ENCODE measurements at regions not wholly inside any gene's neighbourhood (a gene's known extent, or its start where the extent isn't known, plus 50 kb on each side); places are given as distances from the start of the nearest gene placed in this dataset.
"Not testable (repeated sequence)": the region's sequence is repeated elsewhere in the genome, so short reads cannot be mapped to it uniquely, and the experiment has no call there.

GRCh38 chr2:109669731-109670130, 55.6 kb downstream of the SOWAHC start:
- intact Hi-C loops (cut with micrococcal nuclease) = no loop called here

GRCh38 chr2:109670556-109671411, 56.6 kb downstream of the SOWAHC start:
- intact Hi-C loops (cut with micrococcal nuclease) = no loop called here

GRCh38 chr2:109674894-109675534, 60.9 kb downstream of the SOWAHC start:
- intact Hi-C loops (cut with micrococcal nuclease) = no loop called here

GRCh38 chr2:109675666-109676345, 61.6 kb downstream of the SOWAHC start:
- intact Hi-C loops (cut with micrococcal nuclease) = no loop called here

- intact Hi-C loops (cut with micrococcal nuclease) = no loop called here
These were observed 62.3 kb downstream of the SOWAHC start for GRCh38 chr2:109676346-109676902.

GRCh38 chr2:109677121-109677731, 63.1 kb downstream of the SOWAHC start:
- intact Hi-C loops (cut with micrococcal nuclease) = not testable (repeated sequence)

GRCh38 chr2:109677835-109678580, 63.8 kb downstream of the SOWAHC start:
- intact Hi-C loops (cut with micrococcal nuclease) = no loop called here

GRCh38 chr2:109678724-109679201, 64.6 kb downstream of the SOWAHC start:
- intact Hi-C loops (cut with micrococcal nuclease) = not testable (repeated sequence)

GRCh38 chr2:109679225-109679624, 65.1 kb downstream of the SOWAHC start:
- intact Hi-C loops (cut with micrococcal nuclease) = no loop called here

GRCh38 chr2:109679626-109680025, 65.5 kb downstream of the SOWAHC start:
- intact Hi-C loops (cut with micrococcal nuclease) = no loop called here

GRCh38 chr2:109680523-109681297, 66.5 kb downstream of the SOWAHC start:
- intact Hi-C loops (cut with micrococcal nuclease) = no loop called here

- intact Hi-C loops (cut with micrococcal nuclease) = no loop called here
These were observed 67.6 kb downstream of the SOWAHC start for GRCh38 chr2:109681633-109682380.

GRCh38 chr2:109683452-109683851, 69.3 kb downstream of the SOWAHC start:
- intact Hi-C loops (cut with micrococcal nuclease) = no loop called here

GRCh38 chr2:109685453-109685852, 71.3 kb downstream of the SOWAHC start:
- intact Hi-C loops (cut with micrococcal nuclease) = no loop called here

GRCh38 chr2:109686921-109687320, 72.8 kb downstream of the SOWAHC start:
- intact Hi-C loops (cut with micrococcal nuclease) = no loop called here

- intact Hi-C loops (cut with micrococcal nuclease) = no loop called here
These were observed 75.2 kb downstream of the SOWAHC start for GRCh38 chr2:109689182-109689930.

- intact Hi-C loops (cut with micrococcal nuclease) = no loop called here
These were observed 75.8 kb downstream of the SOWAHC start for GRCh38 chr2:109689973-109690372.

GRCh38 chr2:109690457-109690821, 76.3 kb downstream of the SOWAHC start:
- intact Hi-C loops (cut with micrococcal nuclease) = no loop called here

Measured in T-helper 1 cell treated with Interleukin-12 subunit alpha and Interleukin-12 subunit beta and Interleukin-4 antibody, amounts not matched to agents 30 ng/mL and 1 ng/mL, for 36 hours (primary cell).